ENCODE measurements at regions not wholly inside any gene's neighbourhood (a gene's known extent, or its start where the extent isn't known, plus 50 kb on each side); places are given as distances from the start of the nearest gene placed in this dataset.

GRCh38 chr9:120319452-120319851, 260.5 kb downstream of the CDK5RAP2 start:
- CTCF ChIA-PET, result no interaction called here
- no peak for FAIRE-seq
- no peaks in the 10 kb centered on the region for H3K9me1 ChIP-seq (replicated peaks; ENCODE audit: control insufficient read depth, extremely low read depth, insufficient read depth, low read length)

DNA sequence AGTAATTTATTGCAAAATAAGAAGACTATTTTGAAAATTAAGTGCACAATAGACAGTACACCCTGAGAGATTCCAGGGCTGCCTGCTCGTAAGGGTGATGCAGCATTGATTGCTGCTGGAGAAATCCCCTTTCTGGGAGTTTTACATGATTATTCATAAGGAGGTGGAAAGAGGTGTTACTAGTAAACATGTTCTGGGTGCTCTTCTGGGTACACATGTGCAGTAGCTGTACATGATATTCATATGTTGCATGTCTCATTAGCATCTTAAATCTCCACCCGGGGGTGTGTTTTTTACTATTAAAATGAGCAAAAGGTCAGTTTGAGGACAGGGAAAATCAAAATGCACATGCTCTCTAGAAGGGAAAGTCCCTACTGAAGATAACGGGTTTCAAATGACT, 264.8 kb downstream of the CDK5RAP2 start:
- intact Hi-C loops (cut with micrococcal nuclease), result no loop called here
- POLR2A ChIA-PET, result no interaction called here
- Histone ChIP-seq H3K9me3 (replicated peaks; ENCODE audit: control insufficient read depth, insufficient read depth, low read length) (no peaks in the 10 kb centered on the region), H3K27ac (ENCODE audit: insufficient read depth, low read depth, low read length) (no peak overlapping the region), H3K4me1 (ENCODE audit: control insufficient read depth, extremely low read depth, insufficient read depth, low read length) (no peaks in the 10 kb centered on the region), H3K27me3 (ENCODE audit: control insufficient read depth in 2 of 2, insufficient read depth in 2 of 2, low read length in 2 of 2) (no peaks in the 10 kb centered on the region), H3K36me3 (ENCODE audit: control insufficient read depth in 2 of 2, extremely low read depth in 1 of 2, insufficient read depth in 2 of 2, low read length in 2 of 2) (no peaks in the 10 kb centered on the region), H3K79me2 (ENCODE audit: control insufficient read depth, insufficient read depth, low read length) (no peaks in the 10 kb centered on the region), H4K20me1 (replicated peaks; ENCODE audit: control insufficient read depth, extremely low read depth, insufficient read depth, low read length) (no peaks in the 10 kb centered on the region), H3K9me1 (replicated peaks; ENCODE audit: control insufficient read depth, extremely low read depth, insufficient read depth, low read length) (no peaks in the 10 kb centered on the region), H3K4me2 (ENCODE audit: insufficient read depth, low read length) (no peak overlapping the region), H3K9ac (replicated peaks; ENCODE audit: extremely low read depth, insufficient read depth, low read length) (no peak overlapping the region), H2AFZ (ENCODE audit: low read depth, low read length) (no peak overlapping the region), H3K4me3 (replicated peaks in 1 of 3; ENCODE audit: insufficient read depth in 1 of 3, low read depth in 1 of 3, low read length in 3 of 3) (no peak overlapping the region)
- BruUV-seq (replicated peaks), result no TSS peak
- CTCF ChIA-PET, result no interaction called here
- FAIRE-seq, result no peak
- dilution Hi-C loops (cut with MboI; ENCODE audit: extremely low pct_ligation_motif_present, low sequenced_read_pairs), result no loop called here
- no peak for DNase-seq (ENCODE audit: low read depth, low spot score)
- no peak for TF ChIP-seq POLR2AphosphoS5 (IDR thresholded peaks at IDR 0.05; ENCODE audit: insufficient read depth, low read depth, low read length)

More at GRCh38 chr9:120319452-120319851, 260.5 kb downstream of the CDK5RAP2 start:
- Histone ChIP-seq H2AFZ (ENCODE audit: low read depth, low read length) (no peak overlapping the region), H3K27me3 (ENCODE audit: control insufficient read depth in 2 of 2, insufficient read depth in 2 of 2, low read length in 2 of 2) (no peaks in the 10 kb centered on the region), H3K36me3 (ENCODE audit: control insufficient read depth in 2 of 2, extremely low read depth in 1 of 2, insufficient read depth in 2 of 2, low read length in 2 of 2) (no peaks in the 10 kb centered on the region), H3K4me2 (ENCODE audit: insufficient read depth, low read length) (no peak overlapping the region), H3K27ac (ENCODE audit: insufficient read depth, low read depth, low read length) (no peak overlapping the region), H3K9ac (replicated peaks; ENCODE audit: extremely low read depth, insufficient read depth, low read length) (no peak overlapping the region), H3K4me1 (ENCODE audit: control insufficient read depth, extremely low read depth, insufficient read depth, low read length) (no peaks in the 10 kb centered on the region), H4K20me1 (replicated peaks; ENCODE audit: control insufficient read depth, extremely low read depth, insufficient read depth, low read length) (no peaks in the 10 kb centered on the region), H3K9me3 (replicated peaks; ENCODE audit: control insufficient read depth, insufficient read depth, low read length) (no peaks in the 10 kb centered on the region), H3K79me2 (ENCODE audit: control insufficient read depth, insufficient read depth, low read length) (no peaks in the 10 kb centered on the region), H3K4me3 (replicated peaks in 1 of 3; ENCODE audit: insufficient read depth in 1 of 3, low read depth in 1 of 3, low read length in 3 of 3) (no peak overlapping the region)
- intact Hi-C loops (cut with micrococcal nuclease) (no loop called here), dilution Hi-C loops (cut with MboI; ENCODE audit: extremely low pct_ligation_motif_present, low sequenced_read_pairs) (no loop called here)
- POLR2A ChIA-PET, result interaction anchor here (0.6 kb wide), 1 partner anchor 174 kb away, joined by 6 read pairs; no protein-coding TSS in a partner anchor
- TF ChIP-seq MAX (IDR thresholded peaks at IDR 0.05; ENCODE audit: insufficient read depth, insufficient read length), result no peak
- no peak for DNase-seq (ENCODE audit: low read depth, low spot score)
- no TSS peak for BruUV-seq (replicated peaks)

Data from endothelial cell of umbilical vein (primary cell).